GM12875 (cell line): ENCODE measurements at regions not wholly inside any gene's neighbourhood (a gene's known extent, or its start where the extent isn't known, plus 50 kb on each side); places are given as distances from the start of the nearest gene placed in this dataset.
"Not testable (repeated sequence)": the region's sequence is repeated elsewhere in the genome, so short reads cannot be mapped to it uniquely, and the experiment has no call there.

Source experiments
- H3K4me3 ChIP-seq: one replicate; pipeline ENCODE4 v1.5.1; 2011; ENCODE audit warnings: low read depth, low read length, control low read depth
- TF ChIP-seq, protein P1 (sequence below): IDR thresholded peaks from 2 replicates; pipeline ENCODE4 v1.5.1; 2011; ENCODE audit warnings: low read depth, mild to moderate bottlenecking, control low read depth, inconsistent platforms, low read length, moderate library complexity, borderline replicate concordance; ENCODE audit not compliant: insufficient read depth

DNA sequence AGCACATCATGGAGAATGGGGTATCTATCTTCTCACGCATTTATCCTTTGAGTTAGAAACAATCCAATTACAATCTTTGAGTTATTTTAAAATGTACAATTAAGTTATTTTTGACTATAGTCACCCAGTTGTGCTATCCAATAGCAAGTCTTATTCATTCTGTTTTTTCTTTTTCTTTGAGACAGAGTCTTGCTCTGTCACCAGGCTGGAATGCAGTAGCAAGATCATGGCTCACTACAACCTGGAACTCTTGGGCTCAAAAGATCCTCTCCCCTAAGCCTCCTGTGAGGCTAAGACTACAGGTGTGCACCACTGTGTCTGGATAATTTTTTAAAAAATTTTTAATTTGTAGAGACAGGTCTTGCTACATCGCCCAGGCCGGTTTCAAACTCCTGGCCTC, 201.5 kb upstream of the ZNF217 start:
- H3K4me3 ChIP-seq = no peak overlapping the region
- TF ChIP-seq, protein P1, sequence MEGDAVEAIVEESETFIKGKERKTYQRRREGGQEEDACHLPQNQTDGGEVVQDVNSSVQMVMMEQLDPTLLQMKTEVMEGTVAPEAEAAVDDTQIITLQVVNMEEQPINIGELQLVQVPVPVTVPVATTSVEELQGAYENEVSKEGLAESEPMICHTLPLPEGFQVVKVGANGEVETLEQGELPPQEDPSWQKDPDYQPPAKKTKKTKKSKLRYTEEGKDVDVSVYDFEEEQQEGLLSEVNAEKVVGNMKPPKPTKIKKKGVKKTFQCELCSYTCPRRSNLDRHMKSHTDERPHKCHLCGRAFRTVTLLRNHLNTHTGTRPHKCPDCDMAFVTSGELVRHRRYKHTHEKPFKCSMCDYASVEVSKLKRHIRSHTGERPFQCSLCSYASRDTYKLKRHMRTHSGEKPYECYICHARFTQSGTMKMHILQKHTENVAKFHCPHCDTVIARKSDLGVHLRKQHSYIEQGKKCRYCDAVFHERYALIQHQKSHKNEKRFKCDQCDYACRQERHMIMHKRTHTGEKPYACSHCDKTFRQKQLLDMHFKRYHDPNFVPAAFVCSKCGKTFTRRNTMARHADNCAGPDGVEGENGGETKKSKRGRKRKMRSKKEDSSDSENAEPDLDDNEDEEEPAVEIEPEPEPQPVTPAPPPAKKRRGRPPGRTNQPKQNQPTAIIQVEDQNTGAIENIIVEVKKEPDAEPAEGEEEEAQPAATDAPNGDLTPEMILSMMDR = no peak

DNA sequence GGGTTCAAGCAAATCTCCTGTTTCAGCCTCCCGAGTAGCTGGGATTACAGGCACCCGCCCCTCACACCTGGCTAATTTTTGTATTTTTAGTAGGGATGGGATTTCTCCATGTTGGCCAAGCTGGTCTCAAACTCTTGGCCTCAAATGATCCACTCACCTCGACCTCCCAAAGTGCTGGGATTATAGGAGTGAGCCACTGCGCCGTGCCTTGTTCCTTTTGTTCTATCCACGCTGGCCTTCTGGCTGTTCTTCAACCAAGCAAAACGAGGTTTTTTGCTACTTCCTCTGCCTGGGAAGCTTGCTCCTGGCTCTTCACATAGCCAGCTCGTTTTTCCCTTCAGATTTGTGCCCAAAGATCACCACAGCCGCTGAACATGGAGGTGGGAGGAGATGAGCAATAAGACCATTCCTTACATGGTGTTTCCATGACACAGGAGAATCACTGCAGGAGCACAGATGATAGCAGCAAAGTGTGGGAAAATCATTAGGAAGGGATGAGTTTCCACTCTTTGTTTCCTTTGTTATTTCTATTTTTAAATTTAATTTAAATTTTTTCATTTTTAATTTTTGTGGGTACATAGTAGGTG, 201.0 kb upstream of the ZNF217 start:
- no peak overlapping the region for H3K4me3 ChIP-seq
- TF ChIP-seq, protein P1 = no peak

DNA sequence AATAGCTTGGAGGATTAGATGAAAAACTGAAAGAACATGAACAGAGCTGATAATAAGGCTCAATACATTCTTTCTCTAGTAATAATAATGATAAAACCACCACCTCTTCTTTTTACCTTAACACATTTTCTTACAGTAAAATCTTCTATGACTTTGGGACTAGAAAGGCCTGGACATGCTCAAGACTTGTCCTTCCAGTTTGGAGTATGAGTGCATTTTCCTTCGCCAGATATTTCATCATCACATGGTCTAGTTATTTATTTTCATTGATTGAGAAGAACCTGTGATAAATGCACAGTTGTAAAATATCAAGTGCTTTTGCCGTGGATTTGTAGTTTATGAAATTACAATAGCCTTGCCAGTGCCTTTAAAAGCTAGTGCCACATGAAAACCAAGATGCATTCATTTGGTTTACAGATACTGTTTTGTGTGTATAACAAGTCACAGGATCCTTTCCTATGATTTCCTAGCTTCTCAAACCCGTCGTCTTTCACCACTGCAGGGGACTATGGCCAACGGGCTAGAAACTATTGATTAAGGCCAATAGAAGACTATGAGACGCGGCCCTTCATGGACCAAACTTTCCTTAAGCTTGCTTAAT, 200.2 kb upstream of the ZNF217 start:
- H3K4me3 ChIP-seq = no peak overlapping the region
- TF ChIP-seq, protein P1 = no peak

DNA sequence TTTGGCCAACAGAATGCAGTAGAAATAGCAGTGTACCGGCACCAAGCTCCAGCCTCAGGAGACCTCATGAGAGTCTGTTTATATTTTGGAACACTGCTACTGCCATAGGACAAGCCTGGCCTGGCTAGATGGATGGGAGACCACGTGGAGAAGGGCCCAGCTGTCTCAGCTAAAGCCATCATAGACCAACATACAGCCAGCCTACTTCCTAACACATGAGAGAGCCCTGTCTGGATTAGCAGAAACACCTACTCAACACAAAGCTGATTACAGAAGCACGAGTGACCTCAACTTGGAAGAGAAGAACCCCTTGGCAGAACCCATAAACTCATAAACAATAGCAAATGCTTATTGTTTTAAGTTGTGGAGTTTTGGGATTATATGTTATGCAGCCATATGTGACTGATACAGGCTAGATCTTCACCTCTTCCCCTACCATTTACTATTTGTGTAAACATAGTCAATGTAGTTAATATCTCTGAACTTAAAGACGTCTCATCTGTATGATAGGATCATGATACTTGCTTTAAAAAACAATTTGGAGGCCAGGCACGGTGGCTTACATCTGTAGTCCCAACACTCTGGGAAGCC, 199.4 kb upstream of the ZNF217 start:
- TF ChIP-seq, protein P1 = no peak
- H3K4me3 ChIP-seq = no peak overlapping the region

DNA sequence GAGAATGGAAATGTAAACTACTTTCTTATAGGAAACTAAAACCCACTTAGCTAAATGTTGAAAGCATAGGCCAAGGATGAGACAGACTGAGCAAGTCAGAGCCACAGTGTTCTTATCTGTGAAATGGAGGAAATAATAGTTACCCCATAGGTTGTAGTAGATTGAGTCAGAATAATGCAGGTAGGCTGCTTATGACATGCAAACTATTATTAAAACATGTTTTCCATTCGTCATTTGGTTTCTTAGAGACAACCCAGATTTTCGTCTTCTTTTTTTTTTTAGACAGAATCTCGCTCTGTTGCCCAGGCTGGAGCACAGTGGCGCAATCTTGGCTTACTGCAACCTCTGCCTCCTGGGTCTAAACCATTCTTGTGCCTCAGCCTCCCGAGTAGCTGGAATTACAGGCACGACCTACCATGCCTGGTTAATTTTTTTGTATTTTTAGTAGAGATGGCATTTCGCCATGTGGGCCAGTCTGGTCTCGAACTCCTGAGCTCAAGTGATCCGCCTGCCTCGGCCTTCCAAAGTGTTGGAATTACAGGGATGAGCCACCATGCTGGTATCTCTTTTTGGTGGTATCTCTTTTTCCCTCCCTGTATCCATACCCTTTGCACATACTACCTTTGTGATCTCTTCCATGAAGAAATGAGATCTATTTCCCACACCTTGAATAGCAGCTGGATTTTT, 196.5 kb upstream of the ZNF217 start:
- H3K4me3 ChIP-seq = no peak overlapping the region
- TF ChIP-seq, protein P1 = no peak

DNA sequence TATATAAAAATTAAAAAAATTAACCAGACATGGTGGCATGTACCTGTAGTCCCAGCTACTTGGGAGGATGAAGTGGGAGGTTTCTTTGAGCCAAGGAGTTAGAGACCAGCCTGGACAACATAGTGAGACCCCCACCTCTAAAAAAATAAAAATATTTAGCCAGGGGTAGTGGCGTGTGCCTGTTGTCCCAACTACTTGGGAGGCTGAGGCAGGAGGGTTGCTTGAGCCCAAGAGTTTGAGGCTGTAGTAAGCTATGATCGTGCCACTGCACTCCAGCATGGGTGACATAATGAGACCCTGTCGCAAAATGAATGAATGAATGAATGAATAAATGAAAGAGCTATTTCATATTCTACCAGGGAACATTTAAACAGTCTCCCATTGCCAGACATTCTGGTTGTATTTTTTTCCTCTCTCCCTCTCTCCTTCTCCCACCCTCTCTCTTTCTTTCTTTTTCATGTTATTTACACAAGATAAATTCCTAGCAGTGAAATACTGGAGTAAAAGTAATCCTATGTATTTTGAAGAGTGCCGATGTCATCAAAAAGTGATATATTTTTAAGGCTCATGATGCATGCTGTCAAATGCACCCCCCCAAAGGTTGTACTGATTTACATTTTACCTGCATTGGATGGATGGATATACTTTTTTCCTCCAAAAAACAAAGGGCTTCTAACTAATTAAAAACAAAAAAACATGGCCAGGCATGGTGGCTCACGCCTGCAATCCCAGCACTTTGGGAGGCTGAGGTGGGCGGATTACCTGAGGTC, 194.8 kb upstream of the ZNF217 start:
- no peak overlapping the region for H3K4me3 ChIP-seq
- TF ChIP-seq, protein P1 = no peak

DNA sequence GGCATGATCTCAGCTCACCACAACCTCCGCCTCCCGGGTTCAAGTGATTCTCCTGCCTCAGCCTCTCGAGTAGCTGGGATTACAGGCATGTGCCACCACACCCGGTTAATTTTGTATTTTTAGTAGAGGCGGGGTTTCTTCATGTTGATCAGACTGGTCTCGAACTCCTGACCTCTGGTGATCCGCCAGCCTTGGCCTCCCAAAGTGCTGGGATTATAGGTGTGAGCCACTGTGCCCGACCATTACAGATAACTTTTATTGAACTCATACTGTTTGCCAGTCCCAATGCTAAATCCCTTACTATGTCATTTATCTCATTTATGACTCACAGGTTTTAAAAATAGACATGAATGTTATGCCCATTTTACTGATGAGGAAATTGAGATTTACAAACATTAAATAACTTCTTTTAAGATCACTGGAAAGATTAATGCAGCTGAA, 193.9 kb upstream of the ZNF217 start:
- not testable (repeated sequence) for H3K4me3 ChIP-seq
